ENCODE measurements at regions not wholly inside any gene's neighbourhood (a gene's known extent, or its start where the extent isn't known, plus 50 kb on each side); places are given as distances from the start of the nearest gene placed in this dataset.
A peak's percentile ranks its signal among the peaks of the same experiment; 100 is the strongest.

DNA sequence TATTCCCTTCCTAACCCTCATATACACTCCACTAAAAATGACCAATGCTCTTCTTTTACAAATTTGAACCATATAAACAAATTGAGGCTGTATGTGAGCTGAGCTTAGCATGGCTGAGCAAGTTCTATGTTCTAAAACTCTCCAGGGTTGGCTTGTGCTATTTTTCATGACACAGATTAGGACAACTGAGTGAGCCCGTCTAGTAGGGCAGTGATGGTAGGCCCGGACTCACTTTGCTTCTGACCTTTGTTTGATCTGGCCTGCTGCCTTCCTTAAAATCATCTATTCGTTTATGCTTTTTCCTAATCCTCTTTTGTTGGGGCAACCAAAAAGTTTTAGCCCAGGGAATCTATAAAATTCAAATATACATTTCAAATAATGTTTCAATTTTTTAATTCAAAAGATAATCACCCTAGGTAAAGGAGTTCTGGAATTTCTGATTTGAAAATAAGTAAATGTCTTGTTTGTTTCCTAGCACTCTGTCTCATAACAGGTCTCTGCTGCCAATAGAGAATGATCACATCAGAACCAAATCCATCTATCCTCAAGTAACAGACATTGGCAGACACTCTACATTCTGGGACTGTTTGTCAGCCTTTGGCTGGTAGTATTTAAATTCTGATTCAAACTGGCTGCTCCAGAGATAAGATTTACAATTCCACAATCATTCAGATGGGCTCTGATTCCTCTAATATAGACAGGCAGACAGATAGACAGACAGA is 217.0 kb upstream of the TARS1 start:
- Mint-ChIP-seq H3K9me3 (peaks cover 0 to 10% (median 3%) of the 10 kb centered on the region in 7 donors), H3K4me3 (no peak overlapping the region), H3K4me1 (peaks cover 0 to 4% (median 0%) of the 10 kb centered on the region in 4 donors), H3K27me3 (no peaks in the 10 kb centered on the region), H3K27ac (no peak overlapping the region), H3K36me3 (no peaks in the 10 kb centered on the region)
- Histone ChIP-seq H3K4me1 (ENCODE audit: control insufficient read depth, insufficient read depth, low read length, poor library complexity, severe bottlenecking) (no peaks in the 10 kb centered on the region), H3K27me3 (ENCODE audit: control insufficient read depth, insufficient read depth, low read length) (no peaks in the 10 kb centered on the region), H3K9me3 (ENCODE audit: control insufficient read depth in 2 of 2, low read length in 2 of 2) (no peaks in the 10 kb centered on the region), H3K36me3 (ENCODE audit: control insufficient read depth, insufficient read depth, low read length) (no peaks in the 10 kb centered on the region), H3K4me3 (ENCODE audit: low read depth, low read length) (no peak overlapping the region), H3K27ac (ENCODE audit: insufficient read depth, low read length, poor library complexity, severe bottlenecking) (no peak overlapping the region)
- DNase-seq: no peak
- ATAC-seq (ENCODE audit: low read depth in 2 of 2): no peak

DNA sequence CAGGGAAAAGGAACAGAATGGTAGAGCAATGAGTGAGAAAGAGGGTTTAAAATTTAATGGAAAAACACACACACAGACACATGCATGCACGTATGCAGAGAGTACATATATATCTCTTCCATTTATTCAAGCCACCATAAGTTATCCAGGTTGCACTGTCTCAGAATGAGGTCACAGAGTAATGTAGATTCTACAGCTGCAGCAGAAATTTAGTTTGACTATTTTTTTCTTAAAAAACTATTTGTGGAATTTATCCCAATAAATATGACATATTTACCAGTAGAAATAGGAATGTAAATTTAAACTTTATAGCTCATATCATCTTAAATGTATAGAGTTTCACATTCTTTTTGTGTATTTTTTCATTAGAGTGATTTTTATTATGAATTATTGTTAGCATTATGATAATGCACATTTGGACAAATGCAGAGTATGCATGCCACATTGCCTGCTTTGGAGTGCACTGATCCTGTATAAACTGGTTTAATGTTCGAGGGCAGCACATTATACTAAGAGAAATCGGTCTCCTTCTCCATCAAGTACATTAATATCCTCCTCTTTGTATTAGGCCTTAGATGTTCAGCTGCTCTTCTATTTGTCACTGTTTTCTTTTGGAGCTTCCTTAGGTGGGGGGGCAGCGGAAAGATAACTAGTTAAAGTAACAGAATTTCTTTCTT is 216.3 kb upstream of the TARS1 start:
- H3K9me3 Mint-ChIP-seq: peaks cover 0 to 10% (median 3%) of the 10 kb centered on the region in 7 donors

DNA sequence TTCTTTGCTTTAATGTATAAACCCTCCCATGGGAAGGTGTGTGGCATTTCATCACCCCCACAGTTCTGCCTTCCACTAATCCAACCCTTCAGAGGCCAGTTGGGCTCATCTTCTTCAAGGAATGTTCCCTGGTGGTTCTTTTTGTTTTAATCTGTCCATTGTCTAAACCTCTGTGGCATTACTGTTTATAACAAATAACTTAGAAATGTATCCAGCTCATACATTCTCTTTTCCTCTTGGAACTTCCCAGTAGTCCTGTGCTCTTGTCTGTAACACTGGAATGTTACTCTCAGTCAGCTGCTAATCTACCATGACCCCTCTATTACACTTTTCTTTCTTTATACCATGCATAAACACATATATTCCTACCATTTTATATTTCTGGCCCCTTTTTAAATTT is 213.5 kb upstream of the TARS1 start:
- H3K4me1 Mint-ChIP-seq: peaks cover 0 to 3% (median 0%) of the 10 kb centered on the region in 4 donors
- H3K4me3 Mint-ChIP-seq: no peak overlapping the region
- no peaks in the 10 kb centered on the region for H3K9me3 ChIP-seq (ENCODE audit: control insufficient read depth in 2 of 2, low read length in 2 of 2)

More for the DNA sequence above, 216.3 kb upstream of the TARS1 start:
- no peak overlapping the region for H3K4me3 ChIP-seq (ENCODE audit: low read depth, low read length)
- Mint-ChIP-seq H3K4me3 (no peak overlapping the region), H3K4me1 (peaks cover 0 to 4% (median 0%) of the 10 kb centered on the region in 4 donors), H3K27ac (no peak overlapping the region), H3K27me3 (no peaks in the 10 kb centered on the region), H3K36me3 (no peaks in the 10 kb centered on the region)
- no peak overlapping the region for H3K27ac ChIP-seq (ENCODE audit: insufficient read depth, low read length, poor library complexity, severe bottlenecking)
- H3K27me3 ChIP-seq (ENCODE audit: control insufficient read depth, insufficient read depth, low read length): no peaks in the 10 kb centered on the region
- ATAC-seq (ENCODE audit: low read depth in 2 of 2): no peak
- no peak for DNase-seq
- H3K36me3 ChIP-seq (ENCODE audit: control insufficient read depth, insufficient read depth, low read length): no peaks in the 10 kb centered on the region
- H3K9me3 ChIP-seq (ENCODE audit: control insufficient read depth in 2 of 2, low read length in 2 of 2): no peaks in the 10 kb centered on the region
- H3K4me1 ChIP-seq (ENCODE audit: control insufficient read depth, insufficient read depth, low read length, poor library complexity, severe bottlenecking): no peaks in the 10 kb centered on the region

GRCh38 chr5:33227746-33228145 is 213.0 kb upstream of the TARS1 start:
- no peak overlapping the region for H3K4me3 ChIP-seq (ENCODE audit: low read depth, low read length)
- H3K36me3 ChIP-seq (ENCODE audit: control insufficient read depth, insufficient read depth, low read length): no peaks in the 10 kb centered on the region
- H3K9me3 Mint-ChIP-seq: peaks cover 0 to 10% (median 3%) of the 10 kb centered on the region in 7 donors
- H3K27me3 Mint-ChIP-seq: no peaks in the 10 kb centered on the region
- no peak overlapping the region for H3K27ac Mint-ChIP-seq
- H3K36me3 Mint-ChIP-seq: no peaks in the 10 kb centered on the region
- no peak overlapping the region for H3K27ac ChIP-seq (ENCODE audit: insufficient read depth, low read length, poor library complexity, severe bottlenecking)
- H3K9me3 ChIP-seq (ENCODE audit: control insufficient read depth in 2 of 2, low read length in 2 of 2): no peaks in the 10 kb centered on the region
- no peak overlapping the region for H3K4me3 Mint-ChIP-seq
- no peaks in the 10 kb centered on the region for H3K4me1 ChIP-seq (ENCODE audit: control insufficient read depth, insufficient read depth, low read length, poor library complexity, severe bottlenecking)
- no peaks in the 10 kb centered on the region for H3K27me3 ChIP-seq (ENCODE audit: control insufficient read depth, insufficient read depth, low read length)
- DNase-seq (no peak), ATAC-seq (ENCODE audit: low read depth in 2 of 2) (no peak)
- H3K4me1 Mint-ChIP-seq: no peaks in the 10 kb centered on the region

More for the DNA sequence above, 213.5 kb upstream of the TARS1 start:
- Mint-ChIP-seq H3K36me3 (no peaks in the 10 kb centered on the region), H3K27me3 (no peaks in the 10 kb centered on the region), H3K9me3 (peaks cover 0 to 10% (median 3%) of the 10 kb centered on the region in 7 donors), H3K27ac (peak overlapping the region in 1 of 3 donors; percentile 2)
- Histone ChIP-seq H3K36me3 (ENCODE audit: control insufficient read depth, insufficient read depth, low read length) (no peaks in the 10 kb centered on the region), H3K4me1 (ENCODE audit: control insufficient read depth, insufficient read depth, low read length, poor library complexity, severe bottlenecking) (no peaks in the 10 kb centered on the region), H3K27me3 (ENCODE audit: control insufficient read depth, insufficient read depth, low read length) (no peaks in the 10 kb centered on the region), H3K4me3 (ENCODE audit: low read depth, low read length) (no peak overlapping the region), H3K27ac (ENCODE audit: insufficient read depth, low read length, poor library complexity, severe bottlenecking) (no peak overlapping the region)
- no peak for DNase-seq
- no peak for ATAC-seq (ENCODE audit: low read depth in 2 of 2)

GRCh38 chr5:33228149-33228548 is 212.6 kb upstream of the TARS1 start:
- H3K4me1 ChIP-seq (ENCODE audit: control insufficient read depth, insufficient read depth, low read length, poor library complexity, severe bottlenecking): no peaks in the 10 kb centered on the region
- H3K9me3 ChIP-seq (ENCODE audit: control insufficient read depth in 2 of 2, low read length in 2 of 2): no peaks in the 10 kb centered on the region
- Mint-ChIP-seq H3K4me3 (no peak overlapping the region), H3K36me3 (no peaks in the 10 kb centered on the region), H3K27ac (no peak overlapping the region), H3K9me3 (peaks cover 0 to 10% (median 3%) of the 10 kb centered on the region in 7 donors), H3K27me3 (no peaks in the 10 kb centered on the region), H3K4me1 (no peaks in the 10 kb centered on the region)
- H3K36me3 ChIP-seq (ENCODE audit: control insufficient read depth, insufficient read depth, low read length): no peaks in the 10 kb centered on the region
- no peak for ATAC-seq (ENCODE audit: low read depth in 2 of 2)
- no peaks in the 10 kb centered on the region for H3K27me3 ChIP-seq (ENCODE audit: control insufficient read depth, insufficient read depth, low read length)
- DNase-seq: no peak
- H3K27ac ChIP-seq (ENCODE audit: insufficient read depth, low read length, poor library complexity, severe bottlenecking): no peak overlapping the region
- H3K4me3 ChIP-seq (ENCODE audit: low read depth, low read length): no peak overlapping the region

DNA sequence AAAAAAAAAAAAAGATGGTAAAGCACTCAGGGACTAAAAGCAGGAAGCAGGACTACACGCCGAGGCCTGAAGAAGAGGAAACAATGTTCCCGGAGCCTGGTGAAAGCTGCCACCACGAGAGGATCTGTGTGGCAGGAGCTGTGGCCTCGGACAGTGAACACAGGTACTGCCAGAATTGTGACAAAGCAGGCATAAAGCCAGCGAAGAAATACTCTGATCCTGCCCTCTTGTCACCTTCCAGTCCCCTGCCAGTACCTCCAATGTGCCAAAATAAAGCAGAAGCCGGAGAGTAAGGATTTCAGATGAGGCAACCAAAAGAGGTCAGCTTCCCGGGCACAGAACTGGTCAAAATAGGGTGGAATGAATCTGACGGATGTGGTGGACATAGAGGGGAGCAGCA is 211.5 kb upstream of the TARS1 start:
- Histone ChIP-seq H3K27me3 (ENCODE audit: control insufficient read depth, insufficient read depth, low read length) (no peaks in the 10 kb centered on the region), H3K27ac (ENCODE audit: insufficient read depth, low read length, poor library complexity, severe bottlenecking) (no peak overlapping the region), H3K36me3 (ENCODE audit: control insufficient read depth, insufficient read depth, low read length) (no peaks in the 10 kb centered on the region), H3K4me3 (ENCODE audit: low read depth, low read length) (no peak overlapping the region), H3K4me1 (ENCODE audit: control insufficient read depth, insufficient read depth, low read length, poor library complexity, severe bottlenecking) (no peaks in the 10 kb centered on the region), H3K9me3 (ENCODE audit: control insufficient read depth in 2 of 2, low read length in 2 of 2) (no peaks in the 10 kb centered on the region)
- no peaks in the 10 kb centered on the region for H3K4me1 Mint-ChIP-seq
- H3K27ac Mint-ChIP-seq: no peak overlapping the region
- DNase-seq (no peak), ATAC-seq (ENCODE audit: low read depth in 2 of 2) (no peak)
- peaks cover 0 to 7% (median 3%) of the 10 kb centered on the region in 7 donors for H3K9me3 Mint-ChIP-seq
- H3K27me3 Mint-ChIP-seq: no peaks in the 10 kb centered on the region
- no peak overlapping the region for H3K4me3 Mint-ChIP-seq
- H3K36me3 Mint-ChIP-seq: no peaks in the 10 kb centered on the region

DNA sequence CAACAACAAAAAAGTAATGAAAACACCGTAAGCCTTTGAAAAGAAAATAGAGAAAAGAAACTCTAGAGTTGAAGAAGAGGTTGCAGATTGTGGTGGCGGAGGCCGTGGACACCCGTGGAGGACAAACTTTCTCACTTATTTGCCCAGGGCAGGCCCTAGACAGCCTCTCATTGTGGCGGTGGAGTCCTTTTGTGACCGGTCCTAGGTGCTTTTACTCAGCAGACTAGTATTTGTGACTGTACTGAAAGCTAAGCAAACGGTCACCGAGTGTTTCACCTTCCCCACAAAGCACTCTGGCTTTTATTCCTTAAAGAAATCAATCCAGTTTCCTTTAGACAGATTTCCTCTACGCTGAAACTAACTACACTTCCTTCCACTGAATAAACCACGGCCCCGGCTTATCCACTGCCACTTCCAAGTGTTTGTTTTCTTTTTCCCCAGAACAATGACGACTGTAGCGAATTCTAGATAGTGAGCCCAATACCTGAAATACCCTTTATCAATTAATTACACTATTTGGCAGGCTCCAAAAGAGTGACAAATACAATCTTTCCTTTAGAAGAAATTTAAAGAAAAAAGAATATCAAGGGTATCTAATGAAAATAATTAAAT is 210.2 kb upstream of the TARS1 start:
- no peaks in the 10 kb centered on the region for H3K36me3 ChIP-seq (ENCODE audit: control insufficient read depth, insufficient read depth, low read length)
- H3K27ac ChIP-seq (ENCODE audit: insufficient read depth, low read length, poor library complexity, severe bottlenecking): no peak overlapping the region
- H3K9me3 Mint-ChIP-seq: peaks cover 0 to 4% (median 2%) of the 10 kb centered on the region in 7 donors
- H3K27me3 ChIP-seq (ENCODE audit: control insufficient read depth, insufficient read depth, low read length): no peaks in the 10 kb centered on the region
- no peaks in the 10 kb centered on the region for H3K36me3 Mint-ChIP-seq
- DNase-seq: no peak
- no peak overlapping the region for H3K27ac Mint-ChIP-seq
- no peaks in the 10 kb centered on the region for H3K9me3 ChIP-seq (ENCODE audit: control insufficient read depth in 2 of 2, low read length in 2 of 2)
- H3K4me3 ChIP-seq (ENCODE audit: low read depth, low read length): no peak overlapping the region
- no peaks in the 10 kb centered on the region for H3K27me3 Mint-ChIP-seq
- H3K4me1 Mint-ChIP-seq: peaks cover 0 to 6% (median 1%) of the 10 kb centered on the region in 4 donors
- H3K4me3 Mint-ChIP-seq: no peak overlapping the region
- ATAC-seq (ENCODE audit: low read depth in 2 of 2): no peak
- H3K4me1 ChIP-seq (ENCODE audit: control insufficient read depth, insufficient read depth, low read length, poor library complexity, severe bottlenecking): no peaks in the 10 kb centered on the region
